Heart right ventricle (tissue), 16 donors: ENCODE measurements at regions not wholly inside any gene's neighbourhood (a gene's known extent, or its start where the extent isn't known, plus 50 kb on each side); places are given as distances from the start of the nearest gene placed in this dataset.

Experiments used
- ATAC-seq, 8 donors: fragments of 200-7000 bp; cut with Tn5 transposase; one replicate each; pipeline ENCODE4 v1.9.1; 2020; ENCODE audit warnings: mild to moderate bottlenecking in 8 of 8, moderate library complexity in 8 of 8, moderate number of reproducible peaks in 1 of 8
- DNase-seq, 2 donors: peaks; one replicate each; pipeline ENCODE4 v3.0.0-alpha.2; 2020
- H3K27ac ChIP-seq, 10 donors: fragments of 200-600 bp; sonication (generic) in 2 of 10; one replicate each; pipeline versions ENCODE4 v1.5.0 to v1.8.0; 2020 to 2022; ENCODE audit warnings: mild to moderate bottlenecking in 3 of 10
- H3K27me3 ChIP-seq, 7 donors: fragments of 200-600 bp; one replicate each; pipeline ENCODE4 v1.8.0; 2021 to 2022; ENCODE audit warnings: mild to moderate bottlenecking in 2 of 7
- H3K36me3 ChIP-seq, 9 donors: fragments of 200-600 bp; sonication (generic) in 1 of 9; one replicate each; pipeline versions ENCODE4 v1.5.0 to v1.8.0; 2020 to 2022; ENCODE audit warnings: mild to moderate bottlenecking in 2 of 9
- H3K4me1 ChIP-seq, 9 donors: fragments of 200-600 bp; sonication (generic) in 1 of 9; one replicate each; pipeline versions ENCODE4 v1.5.0 to v1.8.0; 2020 to 2022; ENCODE audit warnings: mild to moderate bottlenecking in 4 of 9
- H3K4me3 ChIP-seq, 10 donors: fragments of 200-600 bp; sonication (generic) in 2 of 10; one replicate each; pipeline versions ENCODE4 v1.5.0 to v1.8.0; 2020 to 2022; ENCODE audit warnings: mild to moderate bottlenecking in 7 of 10, moderate library complexity in 2 of 10
- H3K9me3 ChIP-seq, 11 donors: fragments of 200-600 bp in 10 of 11; sonication (generic) in 2 of 11; one replicate each; pipeline versions ENCODE4 v1.5.0 to v1.8.0; 2013 to 2022; ENCODE audit warnings: mild to moderate bottlenecking in 2 of 11, control low read depth in 1 of 11, moderate library complexity in 1 of 11
- WGBS, 2 donors: extraction: QIAGEN DNeasy Blood & Tissue Kit; methylation state at CpG; one replicate each; pipeline ENCODE4 v1.1.7; 2013; ENCODE audit warnings: inconsistent platforms in 1 of 2; 5-methylcytosine and 5-hydroxymethylcytosine counted together
- intact Hi-C, 10 donors: fragments of 100-400 bp; cut with DNase I; formaldehyde crosslinking; loops; one replicate each; pipeline versions ENCODE4 v1.11.1 to v1.14.2; 2022
- TF ChIP-seq, protein P1 (sequence below), 9 donors: fragments of 200-600 bp; sonication (generic) in 2 of 9; IDR thresholded peaks; one replicate each; pipeline versions ENCODE4 v1.5.0 to v1.8.0; 2021 to 2022; ENCODE audit warnings: antibody characterized with exemption in 9 of 9, mild to moderate bottlenecking in 5 of 9, moderate library complexity in 1 of 9
- donor health status: Arrhythmogenic right ventricular cardiomyopathy.
- donor health status: ischemic (EF 13 %, LVEDD 7.1; RV severe dilation, severe dysfunction).
- donor health status: healthy with polysubstance abuse.
- donor health status: DM: no; HTN: yes; CAD: no.
- donor health status: DM: no; HTN: no; CAD: no.
- donor health status: ischemic (EF 25% LVEDD 6.9; RV normal size, moderate dysfunction).
- donor health status: ischemic (EF 25% LVEDD 5.7; RV mildly dilated, moderate dysfunction).
- donor health status: healthy.
- donor health status: DM: yes; HTN: yes; CAD: no.
- donor health status: Ischemic cardiomyopathy.
- donor health status: ischemic (EF 35%, LVEDD 5.7; RV mildly dilated, moderate dysfunction).
- donor health status: nonischemic (EF 11% LVEDD 7.7; RV severe dilation, severe dysfunction).
- donor health status: DM: yes; HTN: yes; CAD: no.
- donor health status: PGD.
- donor health status: ischemic (EF 29% LVEDD 5.4; RV normal size, mild dysfunction).
- donor health status: nonischemic (EF 23%, LVEDD 6.1; RV moderate dilation, normal function).

DNA sequence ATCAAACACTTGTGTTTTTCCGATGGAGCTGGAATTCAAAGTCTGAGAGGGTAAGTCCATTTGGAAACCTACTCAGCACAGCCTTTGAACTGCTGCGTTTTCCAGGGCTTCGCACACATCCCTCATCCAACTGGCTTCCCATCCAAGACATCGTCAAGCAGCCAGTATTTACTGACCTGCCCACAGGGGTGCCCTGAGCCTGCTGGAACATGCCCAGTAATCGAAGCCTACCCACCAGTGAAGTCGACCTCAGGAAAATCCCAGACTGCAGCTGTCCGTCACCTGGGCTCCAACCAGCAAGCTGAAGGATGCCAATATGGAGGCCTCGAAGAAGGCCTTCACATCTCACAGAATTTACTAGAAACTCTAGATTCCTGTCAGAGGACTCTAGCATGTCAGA is 261.6 kb downstream of the PLPP3 start:
- peaks cover 0 to 15% (median 2%) of the 10 kb centered on the region in 11 donors for H3K9me3 ChIP-seq
- H3K4me1 ChIP-seq = peaks cover 0 to 19% (median 8%) of the 10 kb centered on the region in 9 donors
- H3K27me3 ChIP-seq = no peaks in the 10 kb centered on the region
- DNase-seq (no peak), ATAC-seq (no peak)
- no peak overlapping the region for H3K27ac ChIP-seq
- intact Hi-C loops = no loop called here
- no peak overlapping the region for H3K4me3 ChIP-seq
- TF ChIP-seq, protein P1, sequence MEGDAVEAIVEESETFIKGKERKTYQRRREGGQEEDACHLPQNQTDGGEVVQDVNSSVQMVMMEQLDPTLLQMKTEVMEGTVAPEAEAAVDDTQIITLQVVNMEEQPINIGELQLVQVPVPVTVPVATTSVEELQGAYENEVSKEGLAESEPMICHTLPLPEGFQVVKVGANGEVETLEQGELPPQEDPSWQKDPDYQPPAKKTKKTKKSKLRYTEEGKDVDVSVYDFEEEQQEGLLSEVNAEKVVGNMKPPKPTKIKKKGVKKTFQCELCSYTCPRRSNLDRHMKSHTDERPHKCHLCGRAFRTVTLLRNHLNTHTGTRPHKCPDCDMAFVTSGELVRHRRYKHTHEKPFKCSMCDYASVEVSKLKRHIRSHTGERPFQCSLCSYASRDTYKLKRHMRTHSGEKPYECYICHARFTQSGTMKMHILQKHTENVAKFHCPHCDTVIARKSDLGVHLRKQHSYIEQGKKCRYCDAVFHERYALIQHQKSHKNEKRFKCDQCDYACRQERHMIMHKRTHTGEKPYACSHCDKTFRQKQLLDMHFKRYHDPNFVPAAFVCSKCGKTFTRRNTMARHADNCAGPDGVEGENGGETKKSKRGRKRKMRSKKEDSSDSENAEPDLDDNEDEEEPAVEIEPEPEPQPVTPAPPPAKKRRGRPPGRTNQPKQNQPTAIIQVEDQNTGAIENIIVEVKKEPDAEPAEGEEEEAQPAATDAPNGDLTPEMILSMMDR (IDR thresholded peaks at IDR 0.05) = no peak
- 97 to 98% methylated on average over 8 of the region's 8 CpGs for WGBS, 2 donors
- H3K36me3 ChIP-seq = no peaks in the 10 kb centered on the region

DNA sequence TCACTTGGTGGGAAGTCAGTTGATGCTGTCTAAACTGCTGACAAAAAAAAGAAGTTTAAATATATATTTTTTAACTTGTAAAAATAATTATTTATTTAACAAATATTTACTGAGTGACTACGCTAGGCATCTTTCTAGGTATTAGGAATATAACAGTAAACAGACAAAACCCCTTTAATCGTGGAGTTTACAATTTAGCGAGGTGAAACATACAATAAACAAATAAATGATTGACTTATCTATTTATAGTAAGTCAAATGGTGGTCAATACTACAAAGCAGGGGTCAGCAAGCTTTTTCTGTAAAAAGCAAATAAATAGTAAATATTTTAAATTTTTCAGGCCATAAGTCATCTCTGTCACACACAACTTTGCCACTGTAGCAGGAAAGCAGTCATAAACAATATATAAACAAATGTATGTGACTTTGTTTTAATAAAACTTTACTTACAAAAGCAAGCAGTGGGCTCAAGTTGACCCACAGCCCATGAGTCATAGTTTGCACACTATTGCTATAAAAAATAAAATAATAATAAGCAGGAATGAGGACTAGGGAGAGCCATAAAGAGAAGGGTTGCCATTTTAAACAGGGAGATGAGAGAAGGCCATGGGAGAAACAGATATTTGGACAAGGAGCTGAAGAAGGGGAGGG is 263.9 kb downstream of the PLPP3 start:
- TF ChIP-seq, protein P1 (IDR thresholded peaks at IDR 0.05) = no peak
- intact Hi-C loops = no loop called here
- no peaks in the 10 kb centered on the region for H3K27me3 ChIP-seq
- peaks cover 0 to 15% (median 2%) of the 10 kb centered on the region in 11 donors for H3K9me3 ChIP-seq
- ATAC-seq (no peak), DNase-seq (no peak)
- no peaks in the 10 kb centered on the region for H3K36me3 ChIP-seq
- H3K4me1 ChIP-seq = peaks cover 0 to 10% (median 1%) of the 10 kb centered on the region in 9 donors
- H3K27ac ChIP-seq = no peak overlapping the region
- 96% methylated on average over 3 of the region's 3 CpGs for WGBS, 2 donors
- H3K4me3 ChIP-seq = no peak overlapping the region

DNA sequence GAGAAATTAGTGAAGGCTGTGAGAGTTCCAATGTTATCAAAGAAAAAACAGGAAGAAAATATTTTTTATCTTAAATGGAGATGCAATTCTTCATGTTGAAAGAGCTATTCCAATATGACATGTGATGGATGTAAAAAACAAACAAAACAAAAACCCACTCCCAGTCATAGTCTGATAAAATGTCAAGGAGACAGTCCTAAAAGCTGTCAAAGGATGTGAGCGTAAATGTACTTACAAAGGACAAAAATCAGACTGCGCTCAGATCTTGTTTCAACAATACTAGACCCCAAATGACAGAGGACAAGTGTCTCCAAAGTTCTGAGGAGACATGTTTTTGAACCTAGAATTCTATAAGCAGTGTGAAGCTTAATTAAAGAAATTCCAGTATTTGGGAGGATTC is 265.8 kb downstream of the PLPP3 start:
- ATAC-seq (no peak), DNase-seq (no peak)
- H3K4me3 ChIP-seq = no peak overlapping the region
- TF ChIP-seq, protein P1 (IDR thresholded peaks at IDR 0.05) = no peak
- no peaks in the 10 kb centered on the region for H3K27me3 ChIP-seq
- H3K27ac ChIP-seq = no peak overlapping the region
- H3K9me3 ChIP-seq = peaks cover 0 to 19% (median 2%) of the 10 kb centered on the region in 11 donors
- WGBS, 2 donors = 96 to 98% methylated on average over 2 of the region's 2 CpGs
- no peaks in the 10 kb centered on the region for H3K36me3 ChIP-seq
- peaks cover 0 to 14% (median 4%) of the 10 kb centered on the region in 9 donors for H3K4me1 ChIP-seq
- intact Hi-C loops = no loop called here

DNA sequence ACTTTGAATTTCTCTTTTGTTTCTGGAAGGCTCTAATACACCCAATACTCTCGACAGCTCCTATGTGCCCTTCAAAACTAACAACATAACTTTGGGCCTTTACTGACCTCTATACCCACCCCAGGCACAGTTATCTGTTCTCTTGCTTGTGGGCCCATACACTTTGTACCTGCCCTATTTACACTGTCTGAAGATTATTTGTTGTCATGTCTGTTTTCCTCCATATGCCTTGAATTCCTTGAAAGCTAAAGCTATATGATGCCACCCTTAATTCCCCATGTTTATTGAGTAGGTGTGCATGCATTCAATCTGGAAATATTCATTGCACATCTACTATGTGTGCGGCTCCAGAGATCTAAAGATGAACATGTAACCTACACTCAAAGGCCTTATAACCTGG is 267.6 kb downstream of the PLPP3 start:
- ATAC-seq = no peak
- Histone ChIP-seq H3K27me3 (no peaks in the 10 kb centered on the region), H3K36me3 (no peaks in the 10 kb centered on the region), H3K4me1 (peaks cover 0 to 14% (median 4%) of the 10 kb centered on the region in 9 donors), H3K27ac (no peak overlapping the region), H3K9me3 (peaks cover 0 to 30% (median 3%) of the 10 kb centered on the region in 11 donors), H3K4me3 (no peak overlapping the region)
- TF ChIP-seq, protein P1 (IDR thresholded peaks at IDR 0.05) = no peak
- intact Hi-C loops = no loop called here
- WGBS, 2 donors = 71 to 99% methylated on average over 2 of the region's 2 CpGs
- no peak for DNase-seq
